ENCODE measurements at regions not wholly inside any gene's neighbourhood (a gene's known extent, or its start where the extent isn't known, plus 50 kb on each side); places are given as distances from the start of the nearest gene placed in this dataset.
"Not testable (repeated sequence)": the region's sequence is repeated elsewhere in the genome, so short reads cannot be mapped to it uniquely, and the experiment has no call there.

GRCh38 chr2:2664989-2665833 is 334.1 kb upstream of the MYT1L start:
- DNase-seq (ENCODE audit: low read depth) = peak; percentile 98

- peak; percentile 82 for DNase-seq (ENCODE audit: low read depth)
Measured at GRCh38 chr2:2663401-2664036, 332.4 kb upstream of the MYT1L start.

GRCh38 chr2:2662847-2663356 is 331.8 kb upstream of the MYT1L start:
- no peak for DNase-seq (ENCODE audit: low read depth)

GRCh38 chr2:2662037-2662846 is 331.2 kb upstream of the MYT1L start:
- DNase-seq (ENCODE audit: low read depth) = no peak

GRCh38 chr2:2660789-2661355 is 329.8 kb upstream of the MYT1L start:
- DNase-seq (ENCODE audit: low read depth) = no peak

- DNase-seq (ENCODE audit: low read depth) = no peak
Measured at GRCh38 chr2:2657121-2657962, 326.3 kb upstream of the MYT1L start.

- DNase-seq (ENCODE audit: low read depth) = no peak
Measured at GRCh38 chr2:2656115-2657011, 325.3 kb upstream of the MYT1L start.

GRCh38 chr2:2655453-2656114 is 324.5 kb upstream of the MYT1L start:
- DNase-seq (ENCODE audit: low read depth) = no peak

- no peak for DNase-seq (ENCODE audit: low read depth)
Measured at GRCh38 chr2:2653231-2653630, 322.2 kb upstream of the MYT1L start.

- DNase-seq (ENCODE audit: low read depth) = no peak
Measured at GRCh38 chr2:2650608-2651375, 319.7 kb upstream of the MYT1L start.

GRCh38 chr2:2649109-2650072 is 318.3 kb upstream of the MYT1L start:
- DNase-seq (ENCODE audit: low read depth) = no peak

- DNase-seq (ENCODE audit: low read depth) = no peak
Measured at GRCh38 chr2:2648094-2648493, 317.0 kb upstream of the MYT1L start.

GRCh38 chr2:2647141-2647541 is 316.1 kb upstream of the MYT1L start:
- DNase-seq (ENCODE audit: low read depth) = peak; percentile 83

GRCh38 chr2:2646433-2647051 is 315.5 kb upstream of the MYT1L start:
- DNase-seq (ENCODE audit: low read depth) = peak; percentile 59

GRCh38 chr2:2645162-2645855 is 314.2 kb upstream of the MYT1L start:
- no peak for DNase-seq (ENCODE audit: low read depth)

- DNase-seq (ENCODE audit: low read depth) = not testable (repeated sequence)
Measured at GRCh38 chr2:2644751-2645150, 313.7 kb upstream of the MYT1L start.
